ENCODE measurements at regions not wholly inside any gene's neighbourhood (a gene's known extent, or its start where the extent isn't known, plus 50 kb on each side); places are given as distances from the start of the nearest gene placed in this dataset.

DNA sequence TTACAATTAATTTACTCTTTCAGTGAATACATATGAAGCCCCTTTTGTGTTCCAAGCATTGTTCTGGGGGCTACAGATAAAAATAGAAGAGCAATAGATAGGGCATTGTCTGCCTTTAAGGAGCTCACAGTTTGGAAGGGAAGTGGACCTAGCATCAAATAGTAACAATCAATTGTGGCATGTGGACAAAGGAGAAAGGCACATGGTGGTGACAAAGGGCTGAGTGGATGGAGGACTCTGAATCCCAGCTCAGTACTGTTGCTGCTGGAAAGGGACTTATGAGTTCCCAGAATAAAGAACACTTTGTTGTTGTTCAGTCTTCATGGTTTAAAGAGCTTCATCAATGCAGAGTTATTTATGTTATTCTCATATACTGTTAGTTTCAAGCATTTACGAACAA, 217.7 kb downstream of the HRH4 start:
- DNase-seq (ENCODE audit: insufficient read length, low spot score) (no peak), FAIRE-seq (peak; percentile 61)
- TF ChIP-seq, protein P1, sequence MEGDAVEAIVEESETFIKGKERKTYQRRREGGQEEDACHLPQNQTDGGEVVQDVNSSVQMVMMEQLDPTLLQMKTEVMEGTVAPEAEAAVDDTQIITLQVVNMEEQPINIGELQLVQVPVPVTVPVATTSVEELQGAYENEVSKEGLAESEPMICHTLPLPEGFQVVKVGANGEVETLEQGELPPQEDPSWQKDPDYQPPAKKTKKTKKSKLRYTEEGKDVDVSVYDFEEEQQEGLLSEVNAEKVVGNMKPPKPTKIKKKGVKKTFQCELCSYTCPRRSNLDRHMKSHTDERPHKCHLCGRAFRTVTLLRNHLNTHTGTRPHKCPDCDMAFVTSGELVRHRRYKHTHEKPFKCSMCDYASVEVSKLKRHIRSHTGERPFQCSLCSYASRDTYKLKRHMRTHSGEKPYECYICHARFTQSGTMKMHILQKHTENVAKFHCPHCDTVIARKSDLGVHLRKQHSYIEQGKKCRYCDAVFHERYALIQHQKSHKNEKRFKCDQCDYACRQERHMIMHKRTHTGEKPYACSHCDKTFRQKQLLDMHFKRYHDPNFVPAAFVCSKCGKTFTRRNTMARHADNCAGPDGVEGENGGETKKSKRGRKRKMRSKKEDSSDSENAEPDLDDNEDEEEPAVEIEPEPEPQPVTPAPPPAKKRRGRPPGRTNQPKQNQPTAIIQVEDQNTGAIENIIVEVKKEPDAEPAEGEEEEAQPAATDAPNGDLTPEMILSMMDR (IDR thresholded peaks at IDR 0.05; ENCODE audit: insufficient read depth, missing control alignments) = no peak

DNA sequence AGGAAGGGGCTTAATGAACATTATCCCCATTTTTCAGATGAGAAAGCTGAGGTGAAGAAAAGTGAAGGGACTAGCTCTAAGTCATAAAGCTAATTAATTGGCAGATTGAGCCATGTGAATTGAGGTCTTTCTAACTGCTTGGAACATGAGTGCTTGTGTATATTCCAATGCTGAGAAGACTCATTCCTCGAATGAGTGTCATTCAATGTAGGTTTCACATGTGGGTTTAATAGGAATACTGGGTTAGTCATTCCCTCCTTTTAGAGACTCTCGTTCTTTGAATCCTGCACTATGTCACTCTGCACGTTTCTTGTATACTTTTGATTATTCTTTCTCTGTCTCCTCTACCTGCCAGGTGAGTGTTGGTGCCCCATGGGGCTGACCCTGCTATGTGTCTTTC, 218.2 kb downstream of the HRH4 start:
- peak; percentile 38 for FAIRE-seq
- no peak for DNase-seq (ENCODE audit: insufficient read length, low spot score)
- TF ChIP-seq, protein P1 (IDR thresholded peaks at IDR 0.05; ENCODE audit: insufficient read depth, missing control alignments) = no peak

DNA sequence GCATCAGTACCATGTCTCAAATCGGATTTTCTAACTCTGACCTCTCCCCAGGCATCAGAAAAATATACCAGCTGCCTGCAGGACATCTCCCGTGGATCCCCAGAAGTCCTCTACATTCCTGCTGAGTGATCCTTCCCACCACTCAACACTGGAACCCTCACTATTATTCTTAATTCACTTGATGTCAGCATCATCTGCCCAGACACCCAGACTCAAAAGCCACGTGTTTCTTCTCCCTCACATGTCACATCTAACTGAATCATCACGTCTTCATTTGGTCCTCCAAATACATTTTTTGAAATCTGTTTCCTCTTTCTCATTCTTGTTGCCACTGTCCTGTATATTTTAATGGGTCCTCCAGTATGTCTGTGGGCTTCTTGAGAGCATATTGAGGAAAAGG, 218.6 kb downstream of the HRH4 start:
- FAIRE-seq (no peak), DNase-seq (ENCODE audit: insufficient read length, low spot score) (no peak)
- TF ChIP-seq, protein P1 (IDR thresholded peaks at IDR 0.05; ENCODE audit: insufficient read depth, missing control alignments) = no peak

DNA sequence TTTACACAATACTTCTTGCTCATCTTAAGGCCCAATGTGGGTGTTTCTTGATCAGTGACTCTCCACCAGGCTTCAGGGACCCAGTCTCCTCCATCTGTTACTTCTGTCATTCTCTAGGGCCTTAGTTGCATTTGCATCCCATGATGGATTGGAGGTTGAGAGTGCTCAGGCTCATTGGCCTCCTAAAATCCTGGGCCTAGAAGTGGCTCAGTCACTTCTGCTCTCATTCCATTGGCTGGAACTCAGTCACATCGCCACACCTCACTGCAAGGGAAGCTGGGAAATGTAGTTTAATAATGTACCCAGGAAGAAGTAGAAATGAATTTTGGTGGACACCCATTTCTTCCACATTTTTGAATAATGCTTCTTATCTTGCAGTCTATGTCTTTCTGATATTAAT, 223.5 kb downstream of the HRH4 start:
- DNase-seq (ENCODE audit: insufficient read length, low spot score) (no peak), FAIRE-seq (no peak)
- TF ChIP-seq, protein P1 (IDR thresholded peaks at IDR 0.05; ENCODE audit: insufficient read depth, missing control alignments) = no peak

DNA sequence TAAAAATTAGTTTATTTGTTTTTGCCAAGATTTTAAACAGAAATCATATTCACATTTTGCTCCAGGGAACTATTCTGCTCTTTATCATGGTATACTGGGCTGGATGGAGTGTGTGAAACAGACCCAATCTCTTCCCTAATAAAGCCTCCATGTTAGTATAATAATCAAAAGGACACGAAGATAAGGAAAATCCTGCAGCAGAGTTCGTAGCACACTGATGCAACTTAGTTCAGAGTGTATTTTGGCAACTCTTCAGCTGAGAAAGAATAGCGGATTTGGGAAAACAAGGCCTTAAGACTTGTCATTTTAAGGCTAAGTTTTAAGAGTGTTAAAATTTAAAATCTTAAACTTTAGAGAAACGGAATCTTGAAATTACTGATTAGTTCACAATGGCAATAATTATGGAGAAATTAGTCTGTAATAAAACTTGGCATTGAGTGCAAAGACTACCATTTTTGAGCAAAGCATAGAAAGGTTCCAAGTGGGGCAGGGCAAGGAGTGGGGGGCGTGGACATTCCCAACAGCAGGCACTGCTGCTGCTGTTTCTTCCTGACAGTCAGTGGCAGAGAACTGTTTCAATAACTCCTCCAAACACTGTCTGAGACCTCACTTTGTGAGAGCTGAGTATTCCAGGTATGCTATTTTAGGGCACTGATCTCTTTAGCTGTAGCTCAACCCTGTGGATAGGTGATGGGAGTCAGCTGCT, 225.0 kb downstream of the HRH4 start:
- FAIRE-seq = peak; percentile 69
- no peak for DNase-seq (ENCODE audit: insufficient read length, low spot score)
- TF ChIP-seq, protein P1 (IDR thresholded peaks at IDR 0.05; ENCODE audit: insufficient read depth, missing control alignments) = no peak

DNA sequence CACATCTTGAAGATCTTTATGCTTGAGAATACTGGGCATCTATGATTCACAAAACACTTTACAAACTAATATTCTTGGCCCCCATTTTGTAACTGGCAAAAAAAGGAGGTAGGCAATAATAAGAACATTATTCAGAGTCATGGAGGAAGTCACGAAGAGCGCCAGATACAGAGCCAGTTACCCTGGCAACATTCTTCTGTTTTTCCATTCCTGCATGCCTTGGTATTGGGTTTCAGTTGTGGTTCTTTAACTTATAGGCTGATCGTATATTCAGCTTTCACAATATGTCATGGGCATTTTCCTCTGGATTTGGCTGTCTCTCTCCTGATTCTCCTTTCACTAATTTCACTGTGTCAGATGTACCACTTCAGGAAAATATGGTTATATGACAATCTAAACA, 234.7 kb downstream of the HRH4 start:
- TF ChIP-seq, protein P1 (IDR thresholded peaks at IDR 0.05; ENCODE audit: insufficient read depth, missing control alignments) = no peak
- DNase-seq (ENCODE audit: insufficient read length, low spot score) (no peak), FAIRE-seq (no peak)

DNA sequence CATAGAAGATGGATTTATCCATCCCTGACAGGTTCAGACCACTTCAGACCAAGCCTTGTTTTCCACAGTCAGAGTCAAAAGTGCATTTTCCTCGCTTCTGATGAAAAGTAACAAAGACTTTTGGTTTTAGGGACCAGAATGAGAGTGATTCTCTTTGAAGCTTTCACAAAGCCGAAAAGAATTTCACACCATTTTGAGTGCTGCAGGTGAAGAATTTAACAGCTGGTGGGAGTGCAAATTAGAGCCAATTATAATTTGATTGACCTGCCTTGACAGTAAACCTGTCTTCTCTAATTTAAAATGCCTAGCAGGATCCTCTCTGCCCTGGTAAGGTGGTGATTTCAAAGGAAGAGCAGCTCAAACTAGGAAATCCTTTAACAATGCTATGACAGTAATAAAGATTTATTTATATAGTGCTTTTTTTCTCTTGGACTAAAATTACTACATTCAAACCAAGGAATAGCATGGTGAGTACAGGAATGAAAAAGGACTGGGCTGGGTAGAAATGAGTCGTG, 241.6 kb downstream of the HRH4 start:
- TF ChIP-seq, protein P1 (IDR thresholded peaks at IDR 0.05; ENCODE audit: insufficient read depth, missing control alignments) = no peak
- no peak for DNase-seq (ENCODE audit: insufficient read length, low spot score)
- no peak for FAIRE-seq

All from D721Med (cell line).